Ishikawa (cell line): ENCODE measurements at regions not wholly inside any gene's neighbourhood (a gene's known extent, or its start where the extent isn't known, plus 50 kb on each side); places are given as distances from the start of the nearest gene placed in this dataset.

Experiments used
- CREB1 ChIP-seq: IDR thresholded peaks from 2 replicates; pipeline ENCODE4 v1.6.1; 2012; ENCODE audit warnings: low read depth
- EGR1 ChIP-seq: IDR thresholded peaks from 2 replicates; pipeline ENCODE4 v1.6.1; 2012
- EP300 ChIP-seq: IDR thresholded peaks from 2 replicates; pipeline ENCODE4 v1.6.1; 2012; ENCODE audit warnings: borderline replicate concordance
- FOXM1 ChIP-seq: IDR thresholded peaks from 2 replicates; pipeline ENCODE4 v1.6.1; 2012; ENCODE audit warnings: low read depth, borderline replicate concordance
- NFIC ChIP-seq: IDR thresholded peaks from 2 replicates; pipeline ENCODE4 v1.6.1; 2012
- RAD21 ChIP-seq: IDR thresholded peaks from 2 replicates; pipeline ENCODE4 v1.6.1; 2012; ENCODE audit warnings: low read depth
- TAF1 ChIP-seq: IDR thresholded peaks from 2 replicates; pipeline ENCODE4 v1.6.1; 2012; ENCODE audit warnings: low read depth, mild to moderate bottlenecking
- TF ChIP-seq, protein P1 (sequence below): IDR thresholded peaks from 2 replicates; pipeline ENCODE4 v1.6.1; 2012
- TF ChIP-seq, protein P2 (sequence below): IDR thresholded peaks from 2 replicates; pipeline ENCODE4 v1.6.1; 2012; ENCODE audit warnings: low read depth, mild to moderate bottlenecking

- TF ChIP-seq EP300 (no peak), FOXM1 (no peak), EGR1 (no peak), TAF1 (no peak), CREB1 (no peak), NFIC (no peak), RAD21 (no peak)
- TF ChIP-seq, protein P1, sequence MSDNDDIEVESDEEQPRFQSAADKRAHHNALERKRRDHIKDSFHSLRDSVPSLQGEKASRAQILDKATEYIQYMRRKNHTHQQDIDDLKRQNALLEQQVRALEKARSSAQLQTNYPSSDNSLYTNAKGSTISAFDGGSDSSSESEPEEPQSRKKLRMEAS, result no peak
- TF ChIP-seq, protein P2, sequence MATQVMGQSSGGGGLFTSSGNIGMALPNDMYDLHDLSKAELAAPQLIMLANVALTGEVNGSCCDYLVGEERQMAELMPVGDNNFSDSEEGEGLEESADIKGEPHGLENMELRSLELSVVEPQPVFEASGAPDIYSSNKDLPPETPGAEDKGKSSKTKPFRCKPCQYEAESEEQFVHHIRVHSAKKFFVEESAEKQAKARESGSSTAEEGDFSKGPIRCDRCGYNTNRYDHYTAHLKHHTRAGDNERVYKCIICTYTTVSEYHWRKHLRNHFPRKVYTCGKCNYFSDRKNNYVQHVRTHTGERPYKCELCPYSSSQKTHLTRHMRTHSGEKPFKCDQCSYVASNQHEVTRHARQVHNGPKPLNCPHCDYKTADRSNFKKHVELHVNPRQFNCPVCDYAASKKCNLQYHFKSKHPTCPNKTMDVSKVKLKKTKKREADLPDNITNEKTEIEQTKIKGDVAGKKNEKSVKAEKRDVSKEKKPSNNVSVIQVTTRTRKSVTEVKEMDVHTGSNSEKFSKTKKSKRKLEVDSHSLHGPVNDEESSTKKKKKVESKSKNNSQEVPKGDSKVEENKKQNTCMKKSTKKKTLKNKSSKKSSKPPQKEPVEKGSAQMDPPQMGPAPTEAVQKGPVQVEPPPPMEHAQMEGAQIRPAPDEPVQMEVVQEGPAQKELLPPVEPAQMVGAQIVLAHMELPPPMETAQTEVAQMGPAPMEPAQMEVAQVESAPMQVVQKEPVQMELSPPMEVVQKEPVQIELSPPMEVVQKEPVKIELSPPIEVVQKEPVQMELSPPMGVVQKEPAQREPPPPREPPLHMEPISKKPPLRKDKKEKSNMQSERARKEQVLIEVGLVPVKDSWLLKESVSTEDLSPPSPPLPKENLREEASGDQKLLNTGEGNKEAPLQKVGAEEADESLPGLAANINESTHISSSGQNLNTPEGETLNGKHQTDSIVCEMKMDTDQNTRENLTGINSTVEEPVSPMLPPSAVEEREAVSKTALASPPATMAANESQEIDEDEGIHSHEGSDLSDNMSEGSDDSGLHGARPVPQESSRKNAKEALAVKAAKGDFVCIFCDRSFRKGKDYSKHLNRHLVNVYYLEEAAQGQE, result no peak
Observed at GRCh38 chr1:242836423-242836822, 311.9 kb upstream of the PLD5 start.
